PFSK-1 (cell line): ENCODE measurements at regions not wholly inside any gene's neighbourhood (a gene's known extent, or its start where the extent isn't known, plus 50 kb on each side); places are given as distances from the start of the nearest gene placed in this dataset.

Source experiments
- FOXP2 ChIP-seq: optimal IDR thresholded peaks from 2 replicates; pipeline ENCODE3; 2011; ENCODE audit warnings: borderline replicate concordance, control low read depth, inconsistent platforms; ENCODE audit not compliant: insufficient read depth; ENCODE audit errors: extremely low read length, extremely low read depth
- POLR2AphosphoS5 ChIP-seq: IDR thresholded peaks from 2 replicates; pipeline ENCODE4 v1.6.1; 2012; ENCODE audit warnings: low read depth, mild to moderate bottlenecking, control low read depth, low read length, moderate library complexity
- REST ChIP-seq, 2 experiments: IDR thresholded peaks; 2 replicates each; pipeline versions ENCODE4 v1.6.1 to v1.8.0; 2011 to 2012; ENCODE audit warnings: low read depth in 2 of 2, low read length in 2 of 2, control low read depth in 1 of 2, inconsistent platforms in 1 of 2, mild to moderate bottlenecking in 1 of 2, moderate library complexity in 1 of 2; ENCODE audit not compliant: insufficient read depth in 1 of 2
- SIN3A ChIP-seq: IDR thresholded peaks from 2 replicates; pipeline ENCODE4 v1.6.1; 2012; ENCODE audit warnings: mild to moderate bottlenecking, low read length, moderate library complexity, borderline replicate concordance; ENCODE audit not compliant: insufficient read depth
- TAF1 ChIP-seq: IDR thresholded peaks from 2 replicates; pipeline ENCODE4 v1.6.1; 2012; ENCODE audit warnings: low read length, control low read depth, borderline replicate concordance; ENCODE audit not compliant: insufficient read depth

- no peak for TF ChIP-seq TAF1
- no peak for TF ChIP-seq POLR2AphosphoS5
- TF ChIP-seq SIN3A = no peak
- no peak for TF ChIP-seq REST (IDR thresholded peaks at IDR 0.05; ENCODE audit: insufficient read depth in 1 of 2, low read depth in 2 of 2, low read length in 2 of 2)
- TF ChIP-seq FOXP2 = no peak
These were observed 170.0 kb upstream of the RPL34 start for GRCh38 chr4:108450236-108450898.
